Prostate gland (tissue), 2 donors: ENCODE measurements at regions not wholly inside any gene's neighbourhood (a gene's known extent, or its start where the extent isn't known, plus 50 kb on each side); places are given as distances from the start of the nearest gene placed in this dataset.
A peak's percentile ranks its signal among the peaks of the same experiment; 100 is the strongest.

Source experiments
- DNase-seq: peaks from one replicate; pipeline ENCODE4 v3.0.0-alpha.2; 2019; ENCODE audit warnings: low spot score
- H3K27ac ChIP-seq, 2 donors: fragments of 200-600 bp; sonication (generic); 2 replicates each; pipeline ENCODE4 v1.5.1; 2017 to 2019
- H3K27me3 ChIP-seq: fragments of 200-600 bp; sonication (generic); replicated peaks from 2 replicates; pipeline ENCODE4 v1.5.1; 2019; ENCODE audit not compliant: insufficient read depth
- H3K36me3 ChIP-seq, 2 donors: fragments of 200-600 bp; sonication (generic); 1 replicate in 1 of 2; 2 replicates in 1 of 2; pipeline versions ENCODE4 v1.5.1 to v1.8.1; 2017 to 2019
- H3K4me1 ChIP-seq: fragments of 200-600 bp; sonication (generic); replicated peaks from 2 replicates; pipeline ENCODE4 v1.5.1; 2019
- H3K4me3 ChIP-seq, 2 donors: fragments of 200-600 bp; sonication (generic); 2 replicates each; pipeline ENCODE4 v1.5.1; 2017 to 2019
- H3K9me3 ChIP-seq: fragments of 200-600 bp; sonication (generic); 2 replicates; pipeline ENCODE4 v1.5.1; 2017
- CTCF ChIP-seq, 4 experiments: fragments of 200-600 bp in 2 of 4; fragments of 450-650 bp in 2 of 4; sonication (generic) in 2 of 4; IDR thresholded peaks; 1 replicate in 3 of 4; 2 replicates in 1 of 4; pipeline ENCODE4 v1.5.1; 2016 to 2019; ENCODE audit warnings: antibody characterized with exemption in 4 of 4, mild to moderate bottlenecking in 2 of 4, moderate library complexity in 2 of 4
- POLR2A ChIP-seq: fragments of 450-650 bp; IDR thresholded peaks from one replicate; pipeline ENCODE4 v1.6.1; 2016; ENCODE audit warnings: antibody characterized with exemption, mild to moderate bottlenecking
- POLR2AphosphoS5 ChIP-seq: sonication (generic); formaldehyde crosslinking; IDR thresholded peaks from one replicate; pipeline ENCODE4 v1.6.1; 2017; ENCODE audit warnings: antibody characterized with exemption
- WGBS: methylation state at CpG from one replicate; pipeline ENCODE4 v1.1.5; 2018; 5-methylcytosine and 5-hydroxymethylcytosine counted together
- intact Hi-C: fragments of 100-400 bp; cut with DNase I; formaldehyde crosslinking; loops from one replicate; pipeline ENCODE4 v1.14.2; 2022

DNA sequence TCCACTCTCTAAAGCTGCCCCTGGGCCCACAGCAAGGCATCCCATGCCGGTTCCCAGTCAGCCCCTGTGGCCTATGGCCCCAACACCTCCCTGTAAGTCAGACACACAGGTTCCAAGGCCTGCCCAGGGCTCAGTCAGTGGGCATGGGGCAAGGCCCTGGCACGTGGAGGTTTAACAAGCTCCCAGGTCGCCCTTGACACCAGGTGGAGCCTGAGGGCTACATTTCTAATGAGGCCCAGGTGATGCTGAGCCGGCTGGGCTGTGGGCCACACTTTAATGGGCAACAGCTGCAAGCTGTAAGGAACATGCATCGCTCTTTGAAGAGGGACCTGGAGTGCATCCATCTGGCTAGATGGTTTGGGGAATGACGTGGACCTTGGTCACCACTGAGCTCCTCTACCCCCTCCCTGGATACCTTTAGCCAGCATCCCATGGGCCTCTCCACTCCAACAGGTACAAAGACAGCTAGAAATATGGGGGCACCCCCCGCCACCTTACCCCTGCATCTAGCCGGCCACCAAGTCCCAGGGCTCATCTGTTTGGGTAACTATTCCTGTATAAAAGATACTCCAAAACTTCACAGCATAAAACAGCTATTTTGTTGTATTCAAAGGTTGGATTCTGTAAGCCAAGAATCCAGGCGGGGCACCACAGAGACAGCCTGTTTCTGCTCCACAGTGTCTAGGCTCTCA, 122.5 kb downstream of the OAT start:
- H3K27me3 ChIP-seq: no peaks in the 10 kb centered on the region
- no peak overlapping the region for H3K4me3 ChIP-seq
- H3K4me1 ChIP-seq: no peaks in the 10 kb centered on the region
- 64% methylated on average over 9 of the region's 9 CpGs for WGBS
- no peaks in the 10 kb centered on the region for H3K9me3 ChIP-seq
- no peaks in the 10 kb centered on the region for H3K36me3 ChIP-seq
- intact Hi-C loops: no loop called here
- no peak for DNase-seq
- H3K27ac ChIP-seq: no peak overlapping the region
- TF ChIP-seq POLR2AphosphoS5 (no peak), CTCF (IDR thresholded peaks at IDR 0.05) (no peak), POLR2A (no peak)

- DNase-seq: peak; percentile 37
- no peak for TF ChIP-seq POLR2AphosphoS5
- no peak for TF ChIP-seq CTCF (IDR thresholded peaks at IDR 0.05)
- TF ChIP-seq POLR2A: no peak
- intact Hi-C loops: no loop called here
Measured at GRCh38 chr10:124294811-124295770, 123.6 kb downstream of the OAT start.

GRCh38 chr10:124293616-124294449, 124.9 kb downstream of the OAT start:
- DNase-seq: no peak
- no peaks in the 10 kb centered on the region for H3K27me3 ChIP-seq
- 87% methylated on average over 22 of the region's 22 CpGs for WGBS
- H3K9me3 ChIP-seq: no peaks in the 10 kb centered on the region
- H3K27ac ChIP-seq: no peak overlapping the region
- H3K4me3 ChIP-seq: no peak overlapping the region
- intact Hi-C loops: no loop called here
- no peaks in the 10 kb centered on the region for H3K4me1 ChIP-seq
- H3K36me3 ChIP-seq: no peaks in the 10 kb centered on the region
- TF ChIP-seq POLR2AphosphoS5: no peak
- no peak for TF ChIP-seq POLR2A
- no peak for TF ChIP-seq CTCF (IDR thresholded peaks at IDR 0.05)

More at GRCh38 chr10:124294811-124295770, 123.6 kb downstream of the OAT start:
- Histone ChIP-seq H3K4me3 (no peak overlapping the region), H3K9me3 (no peaks in the 10 kb centered on the region), H3K27me3 (no peaks in the 10 kb centered on the region), H3K27ac (no peak overlapping the region), H3K4me1 (no peaks in the 10 kb centered on the region), H3K36me3 (no peaks in the 10 kb centered on the region)
- WGBS: 82% methylated on average over 22 of the region's 22 CpGs

- H3K9me3 ChIP-seq: no peaks in the 10 kb centered on the region
- H3K27ac ChIP-seq: no peak overlapping the region
- WGBS: 78% methylated on average over 17 of the region's 17 CpGs
- H3K4me3 ChIP-seq: no peak overlapping the region
- H3K4me1 ChIP-seq: no peaks in the 10 kb centered on the region
- TF ChIP-seq POLR2AphosphoS5: no peak
- no peak for TF ChIP-seq CTCF (IDR thresholded peaks at IDR 0.05)
- no peak for TF ChIP-seq POLR2A
- DNase-seq: no peak
- H3K27me3 ChIP-seq: no peaks in the 10 kb centered on the region
- intact Hi-C loops: no loop called here
- no peaks in the 10 kb centered on the region for H3K36me3 ChIP-seq
Measured at GRCh38 chr10:124292911-124293615, 125.7 kb downstream of the OAT start.
